Neural cell (in vitro differentiated cells): ENCODE measurements at regions not wholly inside any gene's neighbourhood (a gene's known extent, or its start where the extent isn't known, plus 50 kb on each side); places are given as distances from the start of the nearest gene placed in this dataset.

Experiments used
- H2AFZ ChIP-seq: fragments of 200-600, 300-800 bp; sonication (generic), shearing (Covaris generic); 2 replicates; pipeline ENCODE4 v1.6.0; 2014; ENCODE audit warnings: low read depth, mild to moderate bottlenecking, antibody characterized with exemption, low read length, moderate library complexity
- H3F3A ChIP-seq: fragments of 200-600 bp; shearing (Covaris generic); 2 replicates; pipeline ENCODE4 v1.6.1; 2016; ENCODE audit warnings: mild to moderate bottlenecking, moderate library complexity, mixed read lengths, antibody characterized with exemption, low read length; ENCODE audit not compliant: insufficient read depth, poor library complexity, severe bottlenecking
- H3K27ac ChIP-seq: fragments of 200-600, 300-800 bp; sonication (generic), shearing (Covaris generic); 2 replicates; pipeline ENCODE4 v1.5.1; 2014; ENCODE audit warnings: mild to moderate bottlenecking, low read length, moderate library complexity
- H3K27me3 ChIP-seq: fragments of 300-800, 200-600 bp; sonication (generic), shearing (Covaris generic); 2 replicates; pipeline ENCODE4 v1.6.0; 2014; ENCODE audit warnings: mild to moderate bottlenecking, low read depth, low read length, moderate library complexity; ENCODE audit not compliant: insufficient read depth
- H3K36me3 ChIP-seq: fragments of 300-800, 200-600 bp; sonication (generic), shearing (Covaris generic); 2 replicates; pipeline ENCODE4 v1.5.1; 2014; ENCODE audit warnings: mild to moderate bottlenecking, antibody characterized with exemption, low read length, moderate library complexity; ENCODE audit not compliant: insufficient read depth
- H3K4me2 ChIP-seq: fragments of 300-800, 200-600 bp; sonication (generic), shearing (Covaris generic); 2 replicates; pipeline ENCODE4 v1.6.0; 2014; ENCODE audit warnings: mild to moderate bottlenecking, low read length
- H3K4me3 ChIP-seq: fragments of 300-800, 200-600 bp; sonication (generic), shearing (Covaris generic); 2 replicates; pipeline ENCODE4 v1.5.1; 2014; ENCODE audit warnings: mild to moderate bottlenecking, low read length, moderate library complexity
- H3K79me2 ChIP-seq: fragments of 200-600 bp; shearing (Covaris generic); replicated peaks from 2 replicates; pipeline ENCODE4 v1.6.0; 2014; ENCODE audit warnings: mild to moderate bottlenecking, low read length, moderate library complexity; ENCODE audit not compliant: insufficient read depth
- H3K9ac ChIP-seq: fragments of 300-800, 200-600 bp; sonication (generic), shearing (Covaris generic); 2 replicates; pipeline ENCODE4 v1.6.1; 2016; ENCODE audit warnings: mild to moderate bottlenecking, low read length, mixed read lengths
- H3K9me2 ChIP-seq: fragments of 200-600 bp; shearing (Covaris generic); 2 replicates; pipeline ENCODE4 v1.6.1; 2016; ENCODE audit warnings: mild to moderate bottlenecking, low read length, mixed read lengths; ENCODE audit not compliant: insufficient read depth
- H3K9me3 ChIP-seq: fragments of 200-600, 300-800 bp; sonication (generic), shearing (Covaris generic); 2 replicates; pipeline ENCODE4 v1.6.1; 2016; ENCODE audit warnings: mild to moderate bottlenecking, mixed run types, low read length, moderate library complexity, mixed read lengths
- H4K20me1 ChIP-seq: fragments of 200-600 bp; shearing (Covaris generic); 2 replicates; pipeline ENCODE4 v1.6.1; 2016; ENCODE audit warnings: mild to moderate bottlenecking, mixed run types; ENCODE audit not compliant: insufficient read depth
- CTCF ChIP-seq: fragments of 450-650 bp; IDR thresholded peaks from 2 replicates; pipeline ENCODE4 v1.5.1; 2014; ENCODE audit warnings: antibody characterized with exemption, mild to moderate bottlenecking, moderate library complexity; ENCODE audit not compliant: poor library complexity, severe bottlenecking
- EP300 ChIP-seq: fragments of 450-650 bp; conservative IDR thresholded peaks from 2 replicates; pipeline ENCODE4 v1.6.1; 2014; ENCODE audit warnings: antibody characterized with exemption, mild to moderate bottlenecking, moderate library complexity; ENCODE audit not compliant: poor library complexity, severe bottlenecking
- EZH2 ChIP-seq: fragments of 200-600, 300-800 bp; shearing (Covaris generic), sonication (generic); IDR thresholded peaks from 2 replicates; pipeline ENCODE4 v1.6.1; 2014; ENCODE audit warnings: antibody characterized with exemption, low read length, borderline replicate concordance, mild to moderate bottlenecking; ENCODE audit not compliant: insufficient read depth, poor library complexity, severe bottlenecking
- MXI1 ChIP-seq: fragments of 450-650 bp; conservative IDR thresholded peaks from 2 replicates; pipeline ENCODE4 v1.6.1; 2014; ENCODE audit warnings: antibody characterized with exemption, mild to moderate bottlenecking; ENCODE audit not compliant: poor library complexity, severe bottlenecking
- POLR2AphosphoS5 ChIP-seq: IDR thresholded peaks from 2 replicates; pipeline ENCODE4 v1.6.1; 2012
- RAD21 ChIP-seq: fragments of 450-650 bp; conservative IDR thresholded peaks from 2 replicates; pipeline ENCODE4 v1.6.1; 2014; ENCODE audit warnings: antibody characterized with exemption, mild to moderate bottlenecking, moderate library complexity
- REST ChIP-seq: IDR thresholded peaks from 2 replicates; pipeline ENCODE4 v1.6.1; 2012; ENCODE audit warnings: borderline replicate concordance
- SMC3 ChIP-seq: fragments of 450-650 bp; conservative IDR thresholded peaks from 2 replicates; pipeline ENCODE4 v1.6.1; 2014; ENCODE audit warnings: antibody characterized with exemption, mild to moderate bottlenecking, moderate library complexity; ENCODE audit not compliant: poor library complexity
- TAF1 ChIP-seq: IDR thresholded peaks from 2 replicates; pipeline ENCODE4 v1.6.1; 2012; ENCODE audit warnings: low read depth

DNA sequence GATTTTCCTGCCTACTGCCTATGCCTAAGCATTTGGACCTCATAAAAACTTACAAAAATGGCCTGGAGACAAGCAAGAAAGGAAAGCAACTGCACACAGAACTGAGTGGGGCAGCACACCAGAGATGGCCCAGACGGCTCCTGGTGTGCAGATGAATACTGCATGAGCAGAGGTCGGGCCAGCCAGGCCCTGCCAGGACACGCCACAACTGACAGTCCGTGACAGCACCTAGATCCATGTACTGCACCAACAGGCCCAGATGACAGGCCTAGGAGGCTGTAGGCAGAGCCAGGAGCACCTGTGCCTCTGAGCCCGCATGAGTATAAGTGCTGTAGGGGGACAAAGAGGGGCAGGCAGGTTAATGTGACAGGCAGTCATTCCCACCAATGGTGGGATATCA, 160.2 kb downstream of the IGLL1 start:
- Histone ChIP-seq H3K36me3 (no peaks in the 10 kb centered on the region), H3K79me2 (no peaks in the 10 kb centered on the region), H3K4me3 (no peak overlapping the region), H3K4me2 (no peak overlapping the region), H3K9ac (no peak overlapping the region), H3K9me3 (no peaks in the 10 kb centered on the region), H4K20me1 (no peaks in the 10 kb centered on the region), H3F3A (no peaks in the 10 kb centered on the region), H3K9me2 (no peaks in the 10 kb centered on the region), H3K27me3 (no peaks in the 10 kb centered on the region), H2AFZ (no peak overlapping the region), H3K27ac (no peak overlapping the region)
- TF ChIP-seq EP300 (no peak), RAD21 (no peak), CTCF (no peak), EZH2 (no peak), REST (no peak), TAF1 (no peak), MXI1 (no peak), POLR2AphosphoS5 (no peak), SMC3 (no peak)

DNA sequence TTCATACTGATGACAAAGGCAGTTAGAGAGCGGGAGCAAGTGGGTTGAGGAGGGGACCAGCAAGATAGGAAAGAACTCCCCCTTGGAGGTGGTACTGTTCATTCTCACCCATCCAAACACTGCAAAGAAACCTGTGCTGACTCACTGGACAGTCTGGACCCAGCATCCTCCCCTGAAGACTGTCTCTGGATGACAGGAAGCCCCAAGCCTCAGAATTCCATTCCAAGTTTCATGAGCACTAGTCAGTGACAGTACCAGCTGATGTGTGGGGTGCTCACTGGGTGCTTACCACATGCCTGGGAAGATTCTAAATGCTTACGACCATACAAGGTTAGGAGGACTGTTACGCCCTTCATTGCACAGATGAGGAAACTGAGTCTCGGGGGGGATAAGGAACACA, 160.9 kb downstream of the IGLL1 start:
- TF ChIP-seq CTCF: no peak
- TF ChIP-seq EP300: no peak
- no peak for TF ChIP-seq POLR2AphosphoS5
- TF ChIP-seq RAD21: no peak
- TF ChIP-seq MXI1: no peak
- TF ChIP-seq REST: no peak
- TF ChIP-seq TAF1: no peak
- TF ChIP-seq SMC3: no peak
- TF ChIP-seq EZH2: no peak
- H3K79me2 ChIP-seq: no peaks in the 10 kb centered on the region
- H3K36me3 ChIP-seq: no peaks in the 10 kb centered on the region
- no peaks in the 10 kb centered on the region for H3K9me2 ChIP-seq
- H3K27me3 ChIP-seq: no peaks in the 10 kb centered on the region
- H2AFZ ChIP-seq: no peak overlapping the region
- H3K9me3 ChIP-seq: no peaks in the 10 kb centered on the region
- no peaks in the 10 kb centered on the region for H3F3A ChIP-seq
- H3K4me3 ChIP-seq: no peak overlapping the region
- no peaks in the 10 kb centered on the region for H4K20me1 ChIP-seq
- H3K9ac ChIP-seq: no peak overlapping the region
- H3K27ac ChIP-seq: no peak overlapping the region
- H3K4me2 ChIP-seq: no peak overlapping the region
